DMS 273 treated with DMSO at 0.1 percent for 48 hours (cell line): ENCODE measurements at regions not wholly inside any gene's neighbourhood (a gene's known extent, or its start where the extent isn't known, plus 50 kb on each side); places are given as distances from the start of the nearest gene placed in this dataset.
"Not testable (repeated sequence)": the region's sequence is repeated elsewhere in the genome, so short reads cannot be mapped to it uniquely, and the experiment has no call there.

ENCODE experiments used
- DNase-seq: peaks from one replicate; lab custom pipeline; 2025; lab: John Stamatoyannopoulos, UW

- DNase-seq, result no peak
Measured at GRCh38 chr11:134944131-134944530, 532.1 kb upstream of the B3GAT1 start.

GRCh38 chr11:134943544-134943943, 531.5 kb upstream of the B3GAT1 start:
- DNase-seq, result no peak

- DNase-seq, result no peak
Measured at GRCh38 chr11:134942681-134943080, 530.6 kb upstream of the B3GAT1 start.

- not testable (repeated sequence) for DNase-seq
Measured at GRCh38 chr11:134941936-134942600, 530.0 kb upstream of the B3GAT1 start.

- no peak for DNase-seq
Measured at GRCh38 chr11:134941326-134941725, 529.3 kb upstream of the B3GAT1 start.

- no peak for DNase-seq
Measured at GRCh38 chr11:134940441-134941126, 528.5 kb upstream of the B3GAT1 start.

- DNase-seq, result no peak
Measured at GRCh38 chr11:134939905-134940304, 527.9 kb upstream of the B3GAT1 start.

- no peak for DNase-seq
Measured at GRCh38 chr11:134939031-134939430, 527.0 kb upstream of the B3GAT1 start.

GRCh38 chr11:134938212-134938611, 526.2 kb upstream of the B3GAT1 start:
- no peak for DNase-seq

GRCh38 chr11:134937193-134937592, 525.2 kb upstream of the B3GAT1 start:
- not testable (repeated sequence) for DNase-seq

GRCh38 chr11:134932761-134933160, 520.7 kb upstream of the B3GAT1 start:
- DNase-seq, result no peak

GRCh38 chr11:134925432-134925831, 513.4 kb upstream of the B3GAT1 start:
- no peak for DNase-seq

GRCh38 chr11:134923441-134923840, 511.4 kb upstream of the B3GAT1 start:
- DNase-seq, result no peak

GRCh38 chr11:134921938-134922337, 509.9 kb upstream of the B3GAT1 start:
- no peak for DNase-seq

GRCh38 chr11:134920851-134921608, 509.0 kb upstream of the B3GAT1 start:
- no peak for DNase-seq

GRCh38 chr11:134916421-134917213, 504.6 kb upstream of the B3GAT1 start:
- DNase-seq, result no peak

- no peak for DNase-seq
Measured at GRCh38 chr11:134915881-134916280, 503.8 kb upstream of the B3GAT1 start.

GRCh38 chr11:134915212-134915611, 503.2 kb upstream of the B3GAT1 start:
- DNase-seq, result no peak

GRCh38 chr11:134913999-134914590, 502.1 kb upstream of the B3GAT1 start:
- DNase-seq, result no peak

- no peak for DNase-seq
Measured at GRCh38 chr11:134913391-134913790, 501.3 kb upstream of the B3GAT1 start.

GRCh38 chr11:134911514-134912180, 499.6 kb upstream of the B3GAT1 start:
- DNase-seq, result no peak
